Muscle layer of colon (tissue), 2 donors: ENCODE measurements at regions not wholly inside any gene's neighbourhood (a gene's known extent, or its start where the extent isn't known, plus 50 kb on each side); places are given as distances from the start of the nearest gene placed in this dataset.
A peak's percentile ranks its signal among the peaks of the same experiment; 100 is the strongest.

ENCODE experiments used
- H3K27ac ChIP-seq: one replicate; pipeline ENCODE4 v1.7.0; 2013; ENCODE audit warnings: low read depth, mild to moderate bottlenecking, low read length, moderate library complexity
- H3K27me3 ChIP-seq, 2 donors: one replicate each; pipeline ENCODE4 v1.7.0; 2013; ENCODE audit warnings: low read length in 2 of 2, mild to moderate bottlenecking in 2 of 2; ENCODE audit not compliant: insufficient read depth in 2 of 2, control insufficient read depth in 1 of 2
- H3K36me3 ChIP-seq: one replicate; pipeline ENCODE4 v1.7.0; 2013; ENCODE audit warnings: mild to moderate bottlenecking, low read length; ENCODE audit not compliant: insufficient read depth
- H3K4me1 ChIP-seq: one replicate; pipeline ENCODE4 v1.7.0; 2013; ENCODE audit warnings: mild to moderate bottlenecking, low read length; ENCODE audit not compliant: insufficient read depth
- H3K4me3 ChIP-seq, 2 donors: one replicate each; pipeline ENCODE4 v1.7.0; 2013; ENCODE audit warnings: low read length in 2 of 2, low read depth in 1 of 2, mild to moderate bottlenecking in 1 of 2, moderate library complexity in 1 of 2
- H3K9ac ChIP-seq: one replicate; pipeline ENCODE4 v1.7.0; 2013; ENCODE audit warnings: low read length
- H3K9me3 ChIP-seq: one replicate; pipeline ENCODE4 v1.7.0; 2013; ENCODE audit warnings: mild to moderate bottlenecking, low read length
- donor health status: abdominal sarcoma.
- donor health status: Adenocarcinoma of cecum.

- no peaks in the 10 kb centered on the region for H3K36me3 ChIP-seq
- no peak overlapping the region for H3K9ac ChIP-seq
- H3K4me3 ChIP-seq, result no peak overlapping the region
- no peak overlapping the region for H3K27ac ChIP-seq
- H3K27me3 ChIP-seq, result no peaks in the 10 kb centered on the region
- no peaks in the 10 kb centered on the region for H3K9me3 ChIP-seq
- H3K4me1 ChIP-seq, result peaks cover 8% of the 10 kb centered on the region
Observed at GRCh38 chr5:36355516-36355915, 53.8 kb upstream of the RANBP3L start.

- Histone ChIP-seq H3K36me3 (no peaks in the 10 kb centered on the region), H3K9me3 (no peaks in the 10 kb centered on the region), H3K4me3 (no peak overlapping the region), H3K27ac (no peak overlapping the region), H3K27me3 (no peaks in the 10 kb centered on the region), H3K4me1 (peaks cover 8% of the 10 kb centered on the region), H3K9ac (no peak overlapping the region)
Observed at GRCh38 chr5:36356915-36357314, 55.2 kb upstream of the RANBP3L start.

GRCh38 chr5:36357391-36357975 lies 55.8 kb upstream of the RANBP3L start:
- no peak overlapping the region for H3K27ac ChIP-seq
- H3K9me3 ChIP-seq, result no peaks in the 10 kb centered on the region
- H3K4me1 ChIP-seq, result peaks cover 8% of the 10 kb centered on the region
- no peaks in the 10 kb centered on the region for H3K27me3 ChIP-seq
- no peaks in the 10 kb centered on the region for H3K36me3 ChIP-seq
- H3K4me3 ChIP-seq, result no peak overlapping the region
- no peak overlapping the region for H3K9ac ChIP-seq

GRCh38 chr5:36359267-36359666 lies 57.6 kb upstream of the RANBP3L start:
- H3K9me3 ChIP-seq, result no peaks in the 10 kb centered on the region
- H3K36me3 ChIP-seq, result no peaks in the 10 kb centered on the region
- no peak overlapping the region for H3K27ac ChIP-seq
- no peaks in the 10 kb centered on the region for H3K27me3 ChIP-seq
- no peak overlapping the region for H3K9ac ChIP-seq
- peaks cover 13% of the 10 kb centered on the region for H3K4me1 ChIP-seq
- no peak overlapping the region for H3K4me3 ChIP-seq

- Histone ChIP-seq H3K27me3 (no peaks in the 10 kb centered on the region), H3K9me3 (no peaks in the 10 kb centered on the region), H3K4me1 (peaks cover 13% of the 10 kb centered on the region), H3K4me3 (no peak overlapping the region), H3K36me3 (no peaks in the 10 kb centered on the region), H3K9ac (no peak overlapping the region), H3K27ac (no peak overlapping the region)
Observed at GRCh38 chr5:36360307-36360706, 58.6 kb upstream of the RANBP3L start.

GRCh38 chr5:36363101-36363500 lies 61.4 kb upstream of the RANBP3L start:
- no peak overlapping the region for H3K9ac ChIP-seq
- H3K9me3 ChIP-seq, result no peaks in the 10 kb centered on the region
- no peaks in the 10 kb centered on the region for H3K36me3 ChIP-seq
- H3K27ac ChIP-seq, result no peak overlapping the region
- H3K27me3 ChIP-seq, result no peaks in the 10 kb centered on the region
- peaks cover 37% of the 10 kb centered on the region for H3K4me1 ChIP-seq
- no peak overlapping the region for H3K4me3 ChIP-seq

GRCh38 chr5:36363744-36364143 lies 62.0 kb upstream of the RANBP3L start:
- no peaks in the 10 kb centered on the region for H3K27me3 ChIP-seq
- H3K9me3 ChIP-seq, result no peaks in the 10 kb centered on the region
- no peak overlapping the region for H3K9ac ChIP-seq
- no peaks in the 10 kb centered on the region for H3K36me3 ChIP-seq
- no peak overlapping the region for H3K4me3 ChIP-seq
- H3K27ac ChIP-seq, result no peak overlapping the region
- H3K4me1 ChIP-seq, result peaks cover 44% of the 10 kb centered on the region

GRCh38 chr5:36364473-36364872 lies 62.8 kb upstream of the RANBP3L start:
- H3K36me3 ChIP-seq, result no peaks in the 10 kb centered on the region
- no peak overlapping the region for H3K9ac ChIP-seq
- H3K4me1 ChIP-seq, result peaks cover 47% of the 10 kb centered on the region
- no peak overlapping the region for H3K4me3 ChIP-seq
- no peaks in the 10 kb centered on the region for H3K9me3 ChIP-seq
- no peak overlapping the region for H3K27ac ChIP-seq
- H3K27me3 ChIP-seq, result no peaks in the 10 kb centered on the region

- Histone ChIP-seq H3K27me3 (no peaks in the 10 kb centered on the region), H3K27ac (no peak overlapping the region), H3K9me3 (no peaks in the 10 kb centered on the region), H3K9ac (no peak overlapping the region), H3K4me1 (peaks cover 45% of the 10 kb centered on the region), H3K4me3 (no peak overlapping the region), H3K36me3 (no peaks in the 10 kb centered on the region)
Observed at GRCh38 chr5:36365896-36366295, 64.2 kb upstream of the RANBP3L start.

- Histone ChIP-seq H3K36me3 (no peaks in the 10 kb centered on the region), H3K4me3 (no peak overlapping the region), H3K27me3 (no peaks in the 10 kb centered on the region), H3K9ac (no peak overlapping the region), H3K9me3 (no peaks in the 10 kb centered on the region), H3K27ac (peak overlapping the region; percentile 29), H3K4me1 (peaks cover 45% of the 10 kb centered on the region)
Observed at GRCh38 chr5:36366883-36367282, 65.2 kb upstream of the RANBP3L start.

- Histone ChIP-seq H3K9me3 (no peaks in the 10 kb centered on the region), H3K27ac (peak overlapping the region; percentile 12), H3K36me3 (no peaks in the 10 kb centered on the region), H3K9ac (no peak overlapping the region), H3K4me1 (peaks cover 45% of the 10 kb centered on the region), H3K27me3 (no peaks in the 10 kb centered on the region), H3K4me3 (no peak overlapping the region)
Observed at GRCh38 chr5:36367524-36367923, 65.8 kb upstream of the RANBP3L start.

- H3K36me3 ChIP-seq, result no peaks in the 10 kb centered on the region
- H3K4me1 ChIP-seq, result peaks cover 47% of the 10 kb centered on the region
- H3K9ac ChIP-seq, result no peak overlapping the region
- no peak overlapping the region for H3K4me3 ChIP-seq
- no peaks in the 10 kb centered on the region for H3K9me3 ChIP-seq
- H3K27me3 ChIP-seq, result no peaks in the 10 kb centered on the region
- no peak overlapping the region for H3K27ac ChIP-seq
Observed at GRCh38 chr5:36369219-36369690, 67.6 kb upstream of the RANBP3L start.
